Cardiac muscle cell (in vitro differentiated cells and primary cell): ENCODE measurements at regions not wholly inside any gene's neighbourhood (a gene's known extent, or its start where the extent isn't known, plus 50 kb on each side); places are given as distances from the start of the nearest gene placed in this dataset.

Experiments used
- DNase-seq, 2 donors: peaks; one replicate each; pipeline versions ENCODE4 v3.0.0 to v3.0.0-alpha.2; 2010 to 2017; ENCODE audit warnings: low read depth in 1 of 2, low spot score in 1 of 2
- H3K27ac ChIP-seq: fragments of 200-600 bp; sonication (generic); 2 replicates; pipeline ENCODE4 v1.5.1; 2016
- H3K27me3 ChIP-seq: fragments of 200-600 bp; sonication (generic); 2 replicates; pipeline ENCODE4 v1.6.0; 2016; ENCODE audit warnings: control low read depth
- H3K36me3 ChIP-seq: fragments of 200-600 bp; sonication (generic); 2 replicates; pipeline ENCODE4 v1.5.1; 2016; ENCODE audit warnings: control low read depth
- H3K4me1 ChIP-seq: fragments of 200-600 bp; sonication (generic); 2 replicates; pipeline ENCODE4 v1.8.1; 2017; ENCODE audit warnings: low read depth, mild to moderate bottlenecking, mixed run types
- H3K4me3 ChIP-seq: fragments of 200-600 bp; sonication (generic); 2 replicates; pipeline ENCODE4 v1.5.1; 2016; ENCODE audit warnings: mild to moderate bottlenecking
- H3K9me3 ChIP-seq: fragments of 200-600 bp; sonication (generic); 2 replicates; pipeline ENCODE4 v1.5.1; 2017; ENCODE audit warnings: low read depth, mild to moderate bottlenecking, control low read depth
- TF ChIP-seq, protein P1 (sequence below): IDR thresholded peaks from 2 replicates; pipeline ENCODE4 v1.5.1; 2012; ENCODE audit warnings: low read depth, mild to moderate bottlenecking, low read length

DNA sequence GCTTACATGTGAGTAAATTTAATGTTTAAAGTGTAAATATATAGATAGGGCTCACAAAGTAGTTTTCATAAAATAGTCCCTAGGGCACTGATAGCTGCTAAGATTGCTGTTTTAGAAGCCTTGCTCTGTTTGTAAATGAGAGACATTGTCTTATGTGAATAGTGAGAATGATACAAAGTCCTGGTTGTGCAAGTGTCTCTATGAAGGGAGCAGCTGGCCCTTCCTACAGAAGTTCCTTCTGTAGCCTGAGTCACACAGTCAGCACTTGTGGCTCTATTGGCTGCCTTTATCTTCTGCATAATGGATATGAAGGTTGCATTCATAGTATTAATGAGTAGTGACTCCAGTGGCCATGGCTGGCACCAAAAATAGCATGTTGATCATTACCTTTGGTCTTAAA is 279.7 kb downstream of the OSR1 start:
- TF ChIP-seq, protein P1, sequence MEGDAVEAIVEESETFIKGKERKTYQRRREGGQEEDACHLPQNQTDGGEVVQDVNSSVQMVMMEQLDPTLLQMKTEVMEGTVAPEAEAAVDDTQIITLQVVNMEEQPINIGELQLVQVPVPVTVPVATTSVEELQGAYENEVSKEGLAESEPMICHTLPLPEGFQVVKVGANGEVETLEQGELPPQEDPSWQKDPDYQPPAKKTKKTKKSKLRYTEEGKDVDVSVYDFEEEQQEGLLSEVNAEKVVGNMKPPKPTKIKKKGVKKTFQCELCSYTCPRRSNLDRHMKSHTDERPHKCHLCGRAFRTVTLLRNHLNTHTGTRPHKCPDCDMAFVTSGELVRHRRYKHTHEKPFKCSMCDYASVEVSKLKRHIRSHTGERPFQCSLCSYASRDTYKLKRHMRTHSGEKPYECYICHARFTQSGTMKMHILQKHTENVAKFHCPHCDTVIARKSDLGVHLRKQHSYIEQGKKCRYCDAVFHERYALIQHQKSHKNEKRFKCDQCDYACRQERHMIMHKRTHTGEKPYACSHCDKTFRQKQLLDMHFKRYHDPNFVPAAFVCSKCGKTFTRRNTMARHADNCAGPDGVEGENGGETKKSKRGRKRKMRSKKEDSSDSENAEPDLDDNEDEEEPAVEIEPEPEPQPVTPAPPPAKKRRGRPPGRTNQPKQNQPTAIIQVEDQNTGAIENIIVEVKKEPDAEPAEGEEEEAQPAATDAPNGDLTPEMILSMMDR = no peak
- no peaks in the 10 kb centered on the region for H3K9me3 ChIP-seq
- no peaks in the 10 kb centered on the region for H3K36me3 ChIP-seq
- DNase-seq = no peak
- H3K27ac ChIP-seq = no peak overlapping the region
- no peaks in the 10 kb centered on the region for H3K4me1 ChIP-seq
- H3K4me3 ChIP-seq = no peak overlapping the region
- H3K27me3 ChIP-seq = no peaks in the 10 kb centered on the region

DNA sequence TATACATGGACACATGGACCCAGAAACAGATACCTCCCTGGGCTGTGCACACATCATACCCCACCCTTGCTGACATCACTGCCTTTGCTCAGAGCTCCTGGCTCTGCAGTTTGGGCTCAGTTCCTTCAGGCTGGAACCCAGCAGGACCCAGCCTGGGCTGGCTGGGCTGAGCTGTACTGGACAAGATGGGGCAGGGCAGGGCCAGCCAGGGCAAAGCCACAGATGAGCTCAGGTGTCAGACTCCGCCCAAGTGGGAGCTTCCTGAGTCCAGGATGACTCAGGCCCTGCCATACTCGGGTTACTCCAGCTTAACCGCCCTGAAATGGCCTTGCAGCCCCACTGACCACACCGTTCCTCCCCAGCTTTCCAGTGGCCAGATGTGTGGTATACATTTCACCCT is 284.9 kb downstream of the OSR1 start:
- Histone ChIP-seq H3K27me3 (no peaks in the 10 kb centered on the region), H3K4me1 (no peaks in the 10 kb centered on the region), H3K27ac (no peak overlapping the region), H3K9me3 (no peaks in the 10 kb centered on the region), H3K36me3 (no peaks in the 10 kb centered on the region), H3K4me3 (no peak overlapping the region)
- TF ChIP-seq, protein P1 = no peak
- peak in 1 of 2 donors; percentile 7 for DNase-seq

DNA sequence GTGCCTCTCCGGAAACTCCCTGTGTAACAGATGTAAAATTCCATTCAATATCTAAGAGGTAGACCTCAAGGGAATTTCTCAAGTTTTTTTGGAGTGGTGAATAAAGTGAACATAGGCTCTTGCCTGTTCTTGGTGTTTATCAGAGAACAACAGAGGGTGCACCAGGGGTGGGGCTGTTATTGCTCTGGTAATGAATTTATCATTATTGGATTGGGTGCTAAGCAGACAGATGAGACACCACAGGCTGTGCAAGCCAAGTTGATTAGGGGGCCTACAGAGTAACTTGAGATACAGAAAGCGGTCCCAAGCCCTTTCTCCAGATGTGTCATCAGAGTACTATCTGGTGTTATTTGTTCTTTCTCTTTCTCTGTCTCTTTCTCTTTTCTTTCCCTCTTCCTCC is 286.3 kb downstream of the OSR1 start:
- H3K4me1 ChIP-seq = no peaks in the 10 kb centered on the region
- no peak overlapping the region for H3K27ac ChIP-seq
- no peaks in the 10 kb centered on the region for H3K36me3 ChIP-seq
- H3K9me3 ChIP-seq = no peaks in the 10 kb centered on the region
- no peaks in the 10 kb centered on the region for H3K27me3 ChIP-seq
- TF ChIP-seq, protein P1 = no peak
- H3K4me3 ChIP-seq = no peak overlapping the region
- DNase-seq = no peak

DNA sequence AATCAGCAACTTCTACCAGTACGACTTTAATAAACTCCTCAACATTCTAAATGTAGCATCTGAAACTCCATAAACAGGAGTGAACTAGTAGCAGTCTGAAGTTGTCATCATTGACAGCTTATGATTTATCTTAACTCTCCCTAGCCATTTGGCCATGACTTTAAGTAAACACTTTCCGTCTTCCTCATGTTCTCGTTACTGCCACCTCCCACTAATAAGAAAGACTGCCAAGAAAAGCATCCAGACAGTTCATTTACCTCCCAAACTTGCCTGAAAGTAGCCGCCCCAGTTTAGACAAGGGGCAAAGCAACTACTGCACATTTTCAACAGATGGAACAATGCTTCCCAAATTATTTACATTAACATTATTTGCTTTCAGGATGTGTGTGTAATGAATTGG is 287.5 kb downstream of the OSR1 start:
- H3K4me1 ChIP-seq = no peaks in the 10 kb centered on the region
- DNase-seq = peak in 1 of 2 donors; percentile 23
- H3K27ac ChIP-seq = no peak overlapping the region
- no peaks in the 10 kb centered on the region for H3K36me3 ChIP-seq
- H3K9me3 ChIP-seq = no peaks in the 10 kb centered on the region
- TF ChIP-seq, protein P1 = no peak
- no peaks in the 10 kb centered on the region for H3K27me3 ChIP-seq
- H3K4me3 ChIP-seq = no peak overlapping the region

DNA sequence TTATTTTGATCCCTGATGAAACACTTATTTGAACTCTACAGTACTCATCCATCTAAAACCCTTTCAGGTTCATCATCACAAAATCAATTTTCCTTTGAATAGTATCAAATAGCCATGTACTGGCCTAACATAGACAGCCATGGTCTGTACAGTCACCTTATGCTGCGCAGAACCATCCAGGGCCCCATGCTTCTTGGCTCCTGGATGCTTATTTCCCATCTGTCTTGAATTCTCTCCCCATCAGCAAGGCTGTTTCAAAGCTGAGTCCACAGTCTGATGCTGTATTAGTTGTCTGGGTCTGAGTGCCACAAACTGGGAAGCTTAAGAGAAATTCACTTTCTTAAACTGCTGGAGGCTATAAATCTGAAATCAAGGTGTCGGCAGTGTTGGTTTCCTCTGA is 290.2 kb downstream of the OSR1 start:
- TF ChIP-seq, protein P1 = no peak
- DNase-seq = no peak
- Histone ChIP-seq H3K9me3 (no peaks in the 10 kb centered on the region), H3K4me3 (no peak overlapping the region), H3K27ac (no peak overlapping the region), H3K36me3 (no peaks in the 10 kb centered on the region), H3K27me3 (no peaks in the 10 kb centered on the region), H3K4me1 (no peaks in the 10 kb centered on the region)

DNA sequence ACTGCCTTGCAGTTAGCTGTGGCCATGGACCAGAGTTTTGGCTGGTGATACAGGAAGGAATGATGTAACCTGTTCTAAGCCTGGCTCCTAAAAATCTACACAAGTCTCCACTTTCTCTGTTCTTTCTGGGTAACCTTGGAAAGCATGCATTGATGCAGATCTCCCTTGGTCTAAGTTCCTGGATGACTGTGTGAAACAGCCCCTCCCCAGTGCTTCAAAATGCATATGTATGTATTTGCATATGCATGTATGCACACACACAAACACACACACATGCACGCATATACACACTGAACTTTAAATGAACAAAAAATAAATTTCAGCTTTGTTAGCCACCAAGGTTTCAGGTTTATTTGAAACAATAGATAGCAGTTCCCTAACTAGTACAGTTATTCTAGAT is 296.1 kb downstream of the OSR1 start:
- H3K36me3 ChIP-seq = no peaks in the 10 kb centered on the region

More for the DNA sequence above, 296.1 kb downstream of the OSR1 start:
- H3K27ac ChIP-seq = no peak overlapping the region
- H3K9me3 ChIP-seq = no peaks in the 10 kb centered on the region
- H3K4me1 ChIP-seq = no peaks in the 10 kb centered on the region
- H3K4me3 ChIP-seq = no peak overlapping the region
- TF ChIP-seq, protein P1 = no peak
- DNase-seq = no peak
- no peaks in the 10 kb centered on the region for H3K27me3 ChIP-seq
